NCI-H2107 treated with DMSO at 0.1 percent for 48 hours (cell line): ENCODE measurements at regions not wholly inside any gene's neighbourhood (a gene's known extent, or its start where the extent isn't known, plus 50 kb on each side); places are given as distances from the start of the nearest gene placed in this dataset.

Source experiments
- DNase-seq: peaks from one replicate; lab custom pipeline; 2025; ENCODE audit not compliant: unreplicated experiment; lab: John Stamatoyannopoulos, UW

GRCh38 chr5:53359916-53360517 is 120.4 kb upstream of the FST start:
- DNase-seq = no peak

DNA sequence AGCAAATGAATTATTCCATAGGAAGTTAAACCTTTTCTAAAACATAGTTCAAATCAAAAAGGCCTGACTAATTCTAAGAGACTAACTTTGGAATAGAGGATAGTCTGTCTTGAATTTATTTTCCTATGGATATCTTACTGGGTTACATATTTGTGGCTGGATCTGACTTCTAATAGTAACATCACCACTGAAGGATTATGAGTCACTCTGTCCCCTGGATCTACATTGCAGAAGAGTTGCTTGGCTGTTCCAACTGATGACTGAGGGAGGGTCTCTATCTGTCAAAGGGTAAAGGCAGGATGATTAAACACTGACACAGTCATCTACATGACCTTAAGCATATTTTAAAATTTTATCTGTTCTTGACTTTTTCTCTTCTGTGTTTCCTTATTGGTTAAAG is 119.6 kb upstream of the FST start:
- no peak for DNase-seq

GRCh38 chr5:53361708-53362107 is 118.7 kb upstream of the FST start:
- DNase-seq = no peak

DNA sequence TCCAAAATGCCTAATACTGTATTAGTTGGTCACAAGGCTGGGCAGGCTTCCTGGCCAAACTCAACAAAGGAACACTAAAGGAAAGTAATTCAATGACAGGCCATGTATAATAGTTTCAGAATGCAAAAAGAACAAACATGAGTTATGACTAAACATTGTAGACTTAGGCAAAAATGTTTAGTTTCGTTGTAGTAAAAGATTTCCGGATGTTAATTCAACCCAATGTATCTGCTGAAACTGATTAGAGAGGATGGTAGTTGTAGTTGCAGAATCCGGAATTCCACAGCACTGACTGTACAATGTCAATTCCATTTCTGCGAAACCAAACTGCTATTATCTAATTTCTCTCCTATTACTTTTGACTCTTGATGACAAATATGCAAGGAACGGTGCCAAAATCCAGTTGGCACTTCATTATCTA is 117.9 kb upstream of the FST start:
- DNase-seq = no peak

- DNase-seq = no peak
These were observed 116.4 kb upstream of the FST start for GRCh38 chr5:53364061-53364460.

DNA sequence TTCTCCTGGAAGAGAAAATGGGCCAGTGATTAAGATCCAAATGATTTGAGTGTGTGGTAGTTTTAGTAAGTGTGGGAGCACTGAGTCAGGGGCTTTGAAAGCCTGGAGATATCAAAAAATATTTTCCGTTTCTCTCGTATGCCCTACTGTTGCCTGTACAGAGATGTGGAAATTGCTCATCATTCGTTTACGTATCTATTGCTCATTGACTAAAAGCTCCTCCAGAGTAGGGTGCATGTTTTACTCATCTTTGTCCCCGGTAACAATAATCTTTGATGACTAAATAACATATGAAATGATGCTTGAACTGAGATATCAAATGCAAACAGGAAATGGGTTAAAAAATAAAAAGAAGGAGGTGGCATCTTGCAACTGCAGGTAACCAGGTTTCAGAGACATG is 114.2 kb upstream of the FST start:
- no peak for DNase-seq

GRCh38 chr5:53367727-53368126 is 112.7 kb upstream of the FST start:
- DNase-seq = no peak

DNA sequence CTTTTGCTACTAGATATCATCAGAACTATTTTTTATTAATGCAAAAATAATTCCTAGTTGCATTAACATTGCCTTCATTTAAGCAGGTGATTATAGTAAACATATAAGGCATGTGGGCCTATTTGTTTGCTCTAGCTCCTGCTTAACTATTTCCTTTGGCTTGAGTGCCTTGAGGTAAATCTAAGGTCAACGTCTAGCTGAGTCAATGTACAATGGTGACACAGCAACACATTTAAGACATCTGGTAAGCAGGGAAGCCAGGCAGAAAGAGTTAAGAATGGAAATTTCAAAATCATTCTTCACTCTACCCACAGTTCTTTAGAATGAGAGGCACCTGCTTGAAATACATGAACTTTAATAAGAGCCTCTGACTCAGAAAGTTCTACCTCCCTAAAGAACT is 111.9 kb upstream of the FST start:
- DNase-seq = no peak

DNA sequence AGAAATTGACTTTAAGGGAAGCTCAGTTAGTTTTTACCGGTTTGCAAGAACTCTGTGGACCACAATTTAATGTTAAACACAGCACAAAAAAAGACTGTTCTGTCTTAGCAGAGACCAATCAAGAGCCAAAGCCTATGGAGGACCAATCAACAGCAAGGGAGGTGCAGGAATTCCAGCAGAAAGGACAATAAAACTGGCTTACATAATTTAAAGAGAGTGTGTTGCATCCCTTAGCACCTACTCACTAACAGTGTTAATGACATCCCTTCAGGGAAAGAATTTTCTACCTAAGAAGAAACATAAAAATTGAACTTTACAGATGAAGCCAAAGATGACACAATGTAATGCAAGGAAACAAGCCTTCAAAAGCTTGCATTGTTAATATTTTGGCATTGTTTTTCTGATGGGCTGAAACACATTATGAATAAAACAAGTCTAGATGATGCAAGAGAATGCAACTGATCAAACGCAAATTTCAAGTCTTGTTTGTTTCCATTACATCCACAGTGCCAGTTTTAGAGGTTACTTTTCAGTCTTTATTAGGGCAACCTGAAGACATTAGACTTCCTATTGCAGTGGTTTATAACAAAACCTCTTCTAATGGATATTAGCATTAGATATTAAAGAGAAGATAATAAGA is 111.3 kb upstream of the FST start:
- DNase-seq = no peak

DNA sequence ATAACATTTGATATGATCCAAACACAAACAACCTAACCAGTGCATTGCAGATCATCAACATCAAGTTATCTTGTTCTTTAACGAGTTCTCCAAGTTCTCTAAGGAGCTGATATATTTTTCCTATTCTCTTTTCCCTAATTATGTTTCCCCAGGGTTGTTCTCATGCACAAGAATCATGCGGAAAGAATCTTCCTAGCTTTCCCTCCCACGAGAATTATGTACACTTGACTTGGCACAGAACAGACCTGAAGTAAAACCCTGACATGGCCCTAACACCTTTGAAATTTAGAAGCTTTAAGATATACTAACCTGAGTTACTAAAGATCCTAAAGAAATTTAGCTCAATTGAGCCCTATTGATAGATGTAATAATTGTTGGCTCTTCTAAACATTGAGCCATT is 110.7 kb upstream of the FST start:
- no peak for DNase-seq

- DNase-seq = no peak
These were observed 106.8 kb upstream of the FST start for GRCh38 chr5:53373451-53374158.

GRCh38 chr5:53376853-53377252 is 103.6 kb upstream of the FST start:
- no peak for DNase-seq

DNA sequence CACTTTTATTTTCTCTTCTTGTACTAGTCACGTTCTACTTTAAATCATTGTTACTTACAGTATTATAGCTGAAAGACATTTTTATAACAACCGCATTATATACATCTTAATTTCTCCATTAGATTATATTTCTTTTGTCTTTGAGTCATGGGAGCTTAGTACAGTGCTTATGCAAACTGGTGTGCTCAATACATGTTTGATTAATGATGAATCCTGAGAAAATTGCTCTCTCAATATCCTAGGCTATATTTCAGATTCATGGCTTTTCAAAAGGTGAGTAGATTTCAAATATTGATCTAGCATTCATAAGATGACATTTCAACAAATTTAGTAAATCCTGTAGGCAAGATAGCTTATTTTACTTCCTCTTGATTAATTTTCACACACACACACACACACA is 102.2 kb upstream of the FST start:
- DNase-seq = no peak

- no peak for DNase-seq
These were observed 101.7 kb upstream of the FST start for GRCh38 chr5:53378590-53379247.

DNA sequence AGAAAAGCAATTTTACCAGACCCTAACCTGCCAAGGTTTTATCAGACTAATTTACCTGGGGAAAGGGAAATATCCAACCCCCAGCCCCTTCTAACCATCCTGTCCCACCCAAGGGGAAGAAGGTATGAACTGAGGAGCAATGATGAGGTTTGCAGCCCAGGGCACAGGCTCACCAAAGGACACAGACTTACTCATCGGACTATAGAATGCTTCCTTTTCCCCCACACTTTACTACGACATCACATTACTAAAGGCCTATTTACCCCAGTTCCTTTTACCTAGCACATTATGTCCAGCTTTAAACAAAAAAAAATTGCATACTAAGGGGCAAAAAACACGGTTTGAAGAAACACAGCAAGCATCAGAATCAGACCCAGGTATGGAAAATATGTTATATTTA is 94.1 kb upstream of the FST start:
- no peak for DNase-seq

DNA sequence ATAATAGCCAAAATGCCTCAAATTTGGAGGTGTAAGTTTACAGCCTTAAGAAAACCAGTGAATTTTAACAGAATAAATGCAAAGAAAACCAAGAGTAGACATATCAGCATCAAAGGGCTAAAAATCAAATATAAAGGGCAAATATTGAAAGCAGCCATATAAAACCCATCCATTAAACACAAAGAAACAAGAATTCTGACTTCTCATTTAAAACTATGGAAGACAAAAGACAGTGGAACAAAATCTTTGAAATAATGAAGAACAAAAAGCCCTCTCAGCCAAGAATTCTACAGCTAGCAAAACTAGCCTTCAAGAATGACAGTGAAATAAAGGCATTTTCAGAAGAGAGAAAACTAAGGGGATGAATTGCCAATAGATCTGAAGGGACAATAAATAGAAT is 91.3 kb upstream of the FST start:
- no peak for DNase-seq

DNA sequence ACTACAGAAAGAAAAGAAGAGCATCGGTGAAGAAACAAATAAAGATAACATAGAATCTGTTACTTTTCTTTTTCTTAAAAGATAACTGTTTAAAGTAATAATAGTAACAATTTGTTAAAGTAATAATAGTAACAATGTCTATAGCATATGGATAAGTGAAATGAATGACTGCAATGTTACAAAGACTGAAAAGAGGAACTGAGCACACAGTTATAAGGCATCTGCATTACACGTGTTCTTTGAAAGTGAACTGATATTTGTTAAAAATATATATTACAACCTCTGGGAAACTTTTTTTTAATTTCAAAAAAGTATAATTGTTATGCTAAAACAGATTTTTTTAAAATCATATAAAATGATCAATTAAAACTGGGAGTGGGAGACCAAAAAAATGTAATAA is 88.4 kb upstream of the FST start:
- DNase-seq = no peak

- no peak for DNase-seq
These were observed 85.6 kb upstream of the FST start for GRCh38 chr5:53394808-53395207.

GRCh38 chr5:53397141-53397757 is 83.2 kb upstream of the FST start:
- DNase-seq = no peak

- no peak for DNase-seq
These were observed 82.6 kb upstream of the FST start for GRCh38 chr5:53397845-53398244.

DNA sequence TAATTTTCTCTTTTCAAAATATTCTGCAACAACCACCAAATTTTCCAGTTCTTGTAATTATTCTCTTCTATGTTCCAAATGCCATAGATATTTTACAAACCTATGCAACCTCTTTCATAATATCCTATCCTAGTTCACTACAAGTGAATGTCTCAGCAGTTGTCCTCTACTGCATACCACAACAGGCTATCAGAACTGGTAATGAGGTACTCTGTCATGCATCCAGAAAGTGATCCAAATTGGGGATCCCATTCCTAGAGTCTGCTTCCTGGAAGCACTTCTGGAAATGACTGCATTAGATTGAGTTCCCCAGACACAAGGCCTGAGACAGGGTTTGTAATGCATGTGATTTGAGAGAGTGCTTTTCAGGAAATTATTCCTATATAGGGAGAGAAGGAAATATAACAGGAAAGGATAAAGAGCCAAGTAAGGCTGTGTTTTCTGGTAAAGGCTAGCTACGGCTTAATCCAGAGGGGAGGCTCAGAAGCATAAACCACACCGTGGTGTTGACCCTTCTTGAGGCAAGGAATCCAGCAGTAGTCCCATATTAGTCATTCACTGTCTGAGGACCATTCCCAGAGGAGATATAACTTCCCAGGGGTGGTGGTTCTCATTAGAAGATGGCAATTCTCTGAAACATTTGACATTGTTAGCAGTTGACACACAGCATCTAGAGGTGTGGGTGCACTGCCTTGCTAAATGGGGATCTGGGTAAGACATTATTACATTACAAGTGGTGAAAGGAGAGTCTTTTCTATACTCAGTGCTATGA is 80.3 kb upstream of the FST start:
- DNase-seq = no peak
